HCT116 (cell line): ENCODE measurements at regions not wholly inside any gene's neighbourhood (a gene's known extent, or its start where the extent isn't known, plus 50 kb on each side); places are given as distances from the start of the nearest gene placed in this dataset.

Experiments used
- ATAC-seq: fragments of 200-7000 bp; cut with Tn5 transposase; 2 replicates; pipeline ENCODE4 v1.9.1; 2020; ENCODE audit warnings: mild to moderate bottlenecking, moderate library complexity
- BruUV-seq: library from RNA; stranded (reverse); fragments of 400-500 nt; replicated peaks from 2 replicates; lab custom pipeline; 2021; lab: Mats Ljungman, UMichigan
- CTCF ChIA-PET: fragments of 300-600 bp; sonication (Branson Sonifier 250); formaldehyde crosslinking; loops from one replicate; lab custom pipeline; 2021; ENCODE audit warnings: antibody characterized with exemption; lab: Charles Lee
- POLR2A ChIA-PET: fragments of 300-600, 350-600 bp; sonication (Branson Sonifier 250); formaldehyde crosslinking; loops from one replicate; lab custom pipeline; 2021; ENCODE audit warnings: antibody characterized with exemption; lab: Charles Lee
- RAD21 ChIA-PET, 2 experiments: fragments of 300-600 bp; sonication (Branson Sonifier 250); formaldehyde crosslinking; loops; one replicate each; lab custom pipeline; 2023; ENCODE audit warnings: low total read pairs in 2 of 2; ENCODE audit not compliant: uncharacterized antibody in 2 of 2, unreplicated experiment in 2 of 2, low non-redundant PET in 1 of 2; lab: Charles Lee
- DNase-seq: peaks from one replicate; pipeline ENCODE4 v3.0.0-alpha.2; 2010; ENCODE audit warnings: low read depth, low spot score
- H2AFZ ChIP-seq: fragments of 200-600 bp; shearing (Covaris generic), sonication (generic); 2 replicates; pipeline ENCODE4 v1.6.1; 2017; ENCODE audit warnings: low read depth, mixed run types, mixed read lengths, antibody characterized with exemption, low read length; ENCODE audit not compliant: poor library complexity, severe bottlenecking
- H3K27ac ChIP-seq: 2 replicates; pipeline ENCODE4 v1.5.1; 2012; ENCODE audit warnings: low read depth, low read length
- H3K27me3 ChIP-seq: fragments of 200-600 bp; sonication (generic); 2 replicates; pipeline ENCODE4 v1.6.1; 2016; ENCODE audit warnings: mixed run types, low read length, mixed read lengths; ENCODE audit not compliant: insufficient read depth
- H3K36me3 ChIP-seq, 2 experiments: fragments of 200-500 bp in 1 of 2; fragments of 200-600 bp in 1 of 2; sonication (Bioruptor generic) in 1 of 2; sonication (generic) in 1 of 2; 2 replicates each; pipeline versions ENCODE4 v1.5.1 to v1.6.1; 2014 to 2016; ENCODE audit warnings: low read length in 2 of 2, inconsistent platforms in 1 of 2, mixed read lengths in 1 of 2, mixed run types in 1 of 2; ENCODE audit not compliant: insufficient read depth in 2 of 2, control insufficient read depth in 1 of 2
- H3K4me1 ChIP-seq, 2 experiments: fragments of 200-600 bp in 1 of 2; sonication (generic) in 1 of 2; 2 replicates each; pipeline versions ENCODE4 v1.5.1 to v1.6.1; 2012 to 2017; ENCODE audit warnings: low read length in 2 of 2, inconsistent platforms in 1 of 2, mild to moderate bottlenecking in 1 of 2, mixed read lengths in 1 of 2, mixed run types in 1 of 2, moderate library complexity in 1 of 2; ENCODE audit not compliant: insufficient read depth in 2 of 2, control insufficient read depth in 1 of 2
- H3K4me2 ChIP-seq: fragments of 200-600 bp; sonication (generic); 2 replicates; pipeline ENCODE4 v1.6.1; 2017; ENCODE audit warnings: mixed run types, low read length, mixed read lengths
- H3K4me3 ChIP-seq, 2 experiments: fragments of 200-600 bp in 1 of 2; sonication (generic) in 1 of 2; replicated peaks in 1 of 2; 2 replicates each; pipeline ENCODE4 v1.5.1; 2011 to 2016; ENCODE audit warnings: low read length in 2 of 2, control low read depth in 1 of 2, low read depth in 1 of 2, mild to moderate bottlenecking in 1 of 2, mixed read lengths in 1 of 2, mixed run types in 1 of 2
- H3K79me2 ChIP-seq: fragments of 200-600 bp; sonication (generic); 2 replicates; pipeline ENCODE4 v1.6.1; 2017; ENCODE audit warnings: mild to moderate bottlenecking, mixed run types, low read length, moderate library complexity, mixed read lengths; ENCODE audit not compliant: insufficient read depth
- H3K9ac ChIP-seq: fragments of 200-600 bp; sonication (generic); 2 replicates; pipeline ENCODE4 v1.6.1; 2016; ENCODE audit warnings: low read length, mixed read lengths
- H3K9me2 ChIP-seq: fragments of 200-600 bp; sonication (generic), shearing (Covaris generic); 2 replicates; pipeline ENCODE4 v1.6.1; 2017; ENCODE audit warnings: mixed run types, mild to moderate bottlenecking, moderate library complexity; ENCODE audit not compliant: insufficient read depth
- H3K9me3 ChIP-seq, 2 experiments: fragments of 200-500 bp in 1 of 2; fragments of 200-600 bp in 1 of 2; sonication (Bioruptor generic) in 1 of 2; sonication (generic) in 1 of 2; 2 replicates each; pipeline ENCODE4 v1.6.1; 2014 to 2017; ENCODE audit warnings: low read length in 2 of 2, mixed read lengths in 2 of 2, inconsistent platforms in 1 of 2, low read depth in 1 of 2, mild to moderate bottlenecking in 1 of 2, mixed run types in 1 of 2, moderate library complexity in 1 of 2; ENCODE audit not compliant: control insufficient read depth in 1 of 2, insufficient read depth in 1 of 2
- H4K20me1 ChIP-seq: fragments of 200-600 bp; sonication (generic), shearing (Covaris generic); 2 replicates; pipeline ENCODE4 v1.6.1; 2017; ENCODE audit warnings: mixed run types, mild to moderate bottlenecking, moderate library complexity; ENCODE audit not compliant: insufficient read depth
- CEBPB ChIP-seq: IDR thresholded peaks from 2 replicates; pipeline ENCODE4 v1.6.1; 2012; ENCODE audit warnings: low read depth
- EGR1 ChIP-seq: IDR thresholded peaks from 2 replicates; pipeline ENCODE4 v1.6.1; 2012; ENCODE audit warnings: low read depth
- ELF1 ChIP-seq: IDR thresholded peaks from 2 replicates; pipeline ENCODE4 v1.6.1; 2012; ENCODE audit warnings: low read depth, borderline replicate concordance
- EZH2phosphoT487 ChIP-seq: fragments of 200-600 bp; IDR thresholded peaks from 2 replicates; pipeline ENCODE4 v1.6.1; 2018; ENCODE audit warnings: antibody characterized with exemption, borderline replicate concordance
- FOSL1 ChIP-seq: IDR thresholded peaks from 2 replicates; pipeline ENCODE4 v1.6.1; 2012; ENCODE audit warnings: low read depth
- JUND ChIP-seq: IDR thresholded peaks from 2 replicates; pipeline ENCODE4 v1.6.1; 2012
- POLR2A ChIP-seq: IDR thresholded peaks from 2 replicates; pipeline ENCODE4 v1.7.0; 2011; ENCODE audit warnings: borderline replicate concordance; ENCODE audit not compliant: insufficient read depth, insufficient read length; ENCODE audit errors: extremely low read depth
- SIN3A ChIP-seq: IDR thresholded peaks from 2 replicates; pipeline ENCODE4 v1.6.1; 2012; ENCODE audit warnings: low read depth
- TCF7L2 ChIP-seq: IDR thresholded peaks from 2 replicates; pipeline ENCODE4 v1.7.0; 2011; ENCODE audit warnings: borderline replicate concordance, inconsistent platforms; ENCODE audit not compliant: insufficient read depth, insufficient read length; ENCODE audit errors: extremely low read depth
- ZFX ChIP-seq: fragments of 450-650 bp; IDR thresholded peaks from 2 replicates; pipeline ENCODE4 v1.6.1; 2017
- intact Hi-C: fragments of 100-400 bp; cut with micrococcal nuclease; formaldehyde crosslinking; loops from 2 replicates; pipeline ENCODE4 v1.10.0; 2022
- TF ChIP-seq, protein P1 (sequence below): IDR thresholded peaks from 2 replicates; pipeline ENCODE4 v1.6.1; 2012
- TF ChIP-seq, protein P2 (sequence below): IDR thresholded peaks from 2 replicates; pipeline ENCODE4 v1.6.1; 2011; ENCODE audit warnings: mild to moderate bottlenecking, low read length, moderate library complexity; ENCODE audit not compliant: insufficient replicate concordance; ENCODE audit errors: extremely low read depth
- TF ChIP-seq, protein P3 (sequence below), 3 experiments: fragments of 200-600 bp in 1 of 3; sonication (generic) in 1 of 3; IDR thresholded peaks in 2 of 3; conservative IDR thresholded peaks in 1 of 3; 2 replicates each; pipeline ENCODE4 v1.5.1; 2012 to 2017; ENCODE audit warnings: low read depth in 2 of 3, low read length in 2 of 3, antibody characterized with exemption in 1 of 3, borderline replicate concordance in 1 of 3, control low read depth in 1 of 3, mild to moderate bottlenecking in 1 of 3, mixed read lengths in 1 of 3, mixed run types in 1 of 3, moderate library complexity in 1 of 3; ENCODE audit not compliant: insufficient read depth in 1 of 3

DNA sequence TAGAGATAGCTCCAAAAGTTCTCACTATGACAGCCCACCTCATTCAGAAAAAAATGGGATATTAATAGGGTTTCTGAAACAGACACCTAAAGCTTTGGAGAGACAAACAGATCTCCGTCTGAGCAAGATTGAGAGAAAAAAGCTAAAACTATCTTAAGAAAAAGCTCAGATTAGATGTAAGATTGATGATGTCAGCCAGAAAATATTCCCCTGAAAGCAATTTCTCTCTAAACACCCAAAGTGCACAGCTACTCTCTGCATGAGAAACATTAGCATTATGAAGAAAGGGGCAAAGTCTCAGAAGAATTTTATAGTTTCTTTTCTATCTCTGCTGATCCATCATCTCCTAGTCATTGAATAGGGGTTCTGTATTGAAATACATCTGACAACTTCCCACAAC lies 148.9 kb downstream of the ZNF737 start (continued):
- TF ChIP-seq, protein P1, sequence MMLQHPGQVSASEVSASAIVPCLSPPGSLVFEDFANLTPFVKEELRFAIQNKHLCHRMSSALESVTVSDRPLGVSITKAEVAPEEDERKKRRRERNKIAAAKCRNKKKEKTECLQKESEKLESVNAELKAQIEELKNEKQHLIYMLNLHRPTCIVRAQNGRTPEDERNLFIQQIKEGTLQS: no peak
- TF ChIP-seq, protein P2, sequence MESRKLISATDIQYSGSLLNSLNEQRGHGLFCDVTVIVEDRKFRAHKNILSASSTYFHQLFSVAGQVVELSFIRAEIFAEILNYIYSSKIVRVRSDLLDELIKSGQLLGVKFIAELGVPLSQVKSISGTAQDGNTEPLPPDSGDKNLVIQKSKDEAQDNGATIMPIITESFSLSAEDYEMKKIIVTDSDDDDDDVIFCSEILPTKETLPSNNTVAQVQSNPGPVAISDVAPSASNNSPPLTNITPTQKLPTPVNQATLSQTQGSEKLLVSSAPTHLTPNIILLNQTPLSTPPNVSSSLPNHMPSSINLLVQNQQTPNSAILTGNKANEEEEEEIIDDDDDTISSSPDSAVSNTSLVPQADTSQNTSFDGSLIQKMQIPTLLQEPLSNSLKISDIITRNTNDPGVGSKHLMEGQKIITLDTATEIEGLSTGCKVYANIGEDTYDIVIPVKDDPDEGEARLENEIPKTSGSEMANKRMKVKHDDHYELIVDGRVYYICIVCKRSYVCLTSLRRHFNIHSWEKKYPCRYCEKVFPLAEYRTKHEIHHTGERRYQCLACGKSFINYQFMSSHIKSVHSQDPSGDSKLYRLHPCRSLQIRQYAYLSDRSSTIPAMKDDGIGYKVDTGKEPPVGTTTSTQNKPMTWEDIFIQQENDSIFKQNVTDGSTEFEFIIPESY: no peak
- TF ChIP-seq EZH2phosphoT487 (no peak), ZFX (no peak), SIN3A (no peak), EGR1 (no peak), JUND (no peak), FOSL1 (no peak), ELF1 (no peak)

DNA sequence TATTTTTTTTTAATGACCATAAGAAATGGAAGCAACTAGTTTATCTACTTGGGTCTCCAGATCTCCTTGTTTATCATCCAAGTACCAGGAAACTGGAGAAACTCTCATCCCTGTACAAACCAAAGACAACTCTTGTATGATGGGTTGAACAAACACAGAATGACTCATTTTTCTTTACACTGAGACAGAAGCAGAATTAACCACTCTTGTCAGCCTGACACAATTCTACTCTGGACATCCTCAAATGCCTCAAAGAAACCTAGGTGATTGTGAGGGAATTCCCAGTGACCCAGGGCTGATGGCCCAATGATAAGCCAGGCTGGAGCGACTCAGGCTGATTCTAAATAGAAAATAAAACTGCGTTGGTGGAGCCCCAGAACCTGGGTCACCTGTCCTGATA lies 151.5 kb downstream of the ZNF737 start:
- POLR2A ChIA-PET: no interaction called here
- no peak for ATAC-seq
- H3K9me3 ChIP-seq: peaks cover 6 to 7% of the 10 kb centered on the region in 2 experiments; a peak in 2 of 4 replicates
- H3K4me3 ChIP-seq: no peak overlapping the region
- CTCF ChIA-PET: no interaction called here
- no peak for TF ChIP-seq JUND
- TF ChIP-seq POLR2A: no peak
- no peak for TF ChIP-seq SIN3A
- no peak for TF ChIP-seq ZFX
- TF ChIP-seq TCF7L2: no peak
- TF ChIP-seq, protein P1: no peak
- no peak for TF ChIP-seq EGR1
- no peak for TF ChIP-seq CEBPB
- TF ChIP-seq, protein P3, sequence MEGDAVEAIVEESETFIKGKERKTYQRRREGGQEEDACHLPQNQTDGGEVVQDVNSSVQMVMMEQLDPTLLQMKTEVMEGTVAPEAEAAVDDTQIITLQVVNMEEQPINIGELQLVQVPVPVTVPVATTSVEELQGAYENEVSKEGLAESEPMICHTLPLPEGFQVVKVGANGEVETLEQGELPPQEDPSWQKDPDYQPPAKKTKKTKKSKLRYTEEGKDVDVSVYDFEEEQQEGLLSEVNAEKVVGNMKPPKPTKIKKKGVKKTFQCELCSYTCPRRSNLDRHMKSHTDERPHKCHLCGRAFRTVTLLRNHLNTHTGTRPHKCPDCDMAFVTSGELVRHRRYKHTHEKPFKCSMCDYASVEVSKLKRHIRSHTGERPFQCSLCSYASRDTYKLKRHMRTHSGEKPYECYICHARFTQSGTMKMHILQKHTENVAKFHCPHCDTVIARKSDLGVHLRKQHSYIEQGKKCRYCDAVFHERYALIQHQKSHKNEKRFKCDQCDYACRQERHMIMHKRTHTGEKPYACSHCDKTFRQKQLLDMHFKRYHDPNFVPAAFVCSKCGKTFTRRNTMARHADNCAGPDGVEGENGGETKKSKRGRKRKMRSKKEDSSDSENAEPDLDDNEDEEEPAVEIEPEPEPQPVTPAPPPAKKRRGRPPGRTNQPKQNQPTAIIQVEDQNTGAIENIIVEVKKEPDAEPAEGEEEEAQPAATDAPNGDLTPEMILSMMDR (IDR thresholded peaks at IDR 0.05 in 2 of 3, conservative IDR thresholded peaks at IDR 0.05 in 1 of 3; ENCODE audit: borderline replicate concordance in 1 of 3, insufficient read depth in 1 of 3, low read depth in 2 of 3, low read length in 2 of 3): no peak
- no peak overlapping the region for H3K27ac ChIP-seq
- no peak for DNase-seq
- BruUV-seq: no TSS peak
- RAD21 ChIA-PET: no interaction called here
- H4K20me1 ChIP-seq: no peaks in the 10 kb centered on the region
- H3K36me3 ChIP-seq: no peaks in the 10 kb centered on the region
- no peaks in the 10 kb centered on the region for H3K9me2 ChIP-seq
- H3K27me3 ChIP-seq: no peaks in the 10 kb centered on the region
- intact Hi-C loops: no loop called here
- H3K4me2 ChIP-seq: no peak overlapping the region
- no peak overlapping the region for H2AFZ ChIP-seq
- no peaks in the 10 kb centered on the region for H3K79me2 ChIP-seq
- H3K9ac ChIP-seq: no peak overlapping the region
- H3K4me1 ChIP-seq: no peaks in the 10 kb centered on the region
